SU-DHL-6 (cell line): ENCODE measurements at regions not wholly inside any gene's neighbourhood (a gene's known extent, or its start where the extent isn't known, plus 50 kb on each side); places are given as distances from the start of the nearest gene placed in this dataset.
"Not testable (repeated sequence)": the region's sequence is repeated elsewhere in the genome, so short reads cannot be mapped to it uniquely, and the experiment has no call there.

ENCODE experiments used
- H2AFZ ChIP-seq: fragments of 200-600 bp; sonication (generic); 2 replicates; pipeline ENCODE4 v1.6.1; 2014; ENCODE audit warnings: low read depth, mild to moderate bottlenecking, moderate library complexity, mixed read lengths, antibody characterized with exemption, low read length; ENCODE audit not compliant: severe bottlenecking
- H3F3A ChIP-seq: fragments of 200-600 bp; shearing (Covaris generic); 2 replicates; pipeline ENCODE4 v1.6.0; 2016; ENCODE audit warnings: antibody characterized with exemption, mild to moderate bottlenecking; ENCODE audit not compliant: insufficient read depth
- H3K27ac ChIP-seq: fragments of 200-600 bp; sonication (generic); 2 replicates; pipeline ENCODE4 v1.5.1; 2016; ENCODE audit warnings: low read depth, mild to moderate bottlenecking, low read length, moderate library complexity, mixed read lengths
- H3K27me3 ChIP-seq: fragments of 200-600 bp; sonication (generic), shearing (Covaris generic); 2 replicates; pipeline ENCODE4 v1.6.0; 2014; ENCODE audit warnings: mild to moderate bottlenecking, low read length
- H3K36me3 ChIP-seq: fragments of 200-600 bp; sonication (generic); 2 replicates; pipeline ENCODE4 v1.6.1; 2014; ENCODE audit warnings: mild to moderate bottlenecking, low read length, mixed read lengths
- H3K4me2 ChIP-seq: fragments of 300-600, 200-600 bp; shearing (Covaris generic), sonication (generic); 2 replicates; pipeline ENCODE4 v1.6.0; 2014; ENCODE audit warnings: low read length, low read depth, mild to moderate bottlenecking; ENCODE audit not compliant: poor library complexity, severe bottlenecking
- H3K4me3 ChIP-seq: fragments of 200-600 bp; sonication (generic); 2 replicates; pipeline ENCODE4 v1.5.1; 2014; ENCODE audit warnings: antibody characterized with exemption, low read length, mild to moderate bottlenecking, mixed read lengths; ENCODE audit not compliant: insufficient read depth, poor library complexity, severe bottlenecking
- H3K79me2 ChIP-seq: fragments of 200-600 bp; sonication (generic); 2 replicates; pipeline ENCODE4 v1.6.1; 2014; ENCODE audit warnings: mild to moderate bottlenecking, low read length, moderate library complexity; ENCODE audit not compliant: insufficient read depth
- H3K9ac ChIP-seq: fragments of 200-600 bp; sonication (generic); 2 replicates; pipeline ENCODE4 v1.7.0; 2014; ENCODE audit warnings: mild to moderate bottlenecking, low read length
- H3K9me2 ChIP-seq: fragments of 200-600 bp; sonication (generic); replicated peaks from 2 replicates; pipeline ENCODE4 v1.6.1; 2014; ENCODE audit warnings: low read length; ENCODE audit not compliant: insufficient read depth
- H3K9me3 ChIP-seq: fragments of 200-600 bp; sonication (generic); 2 replicates; pipeline ENCODE4 v1.6.1; 2014; ENCODE audit warnings: low read length, mixed read lengths; ENCODE audit not compliant: insufficient read depth
- H4K20me1 ChIP-seq: fragments of 200-600 bp; sonication (generic); 2 replicates; pipeline ENCODE4 v1.6.1; 2014; ENCODE audit warnings: low read depth, mild to moderate bottlenecking, antibody characterized with exemption, low read length, moderate library complexity, mixed read lengths

- not testable (repeated sequence) for H3K27ac ChIP-seq, H3K27me3 ChIP-seq, H4K20me1 ChIP-seq, H3K4me2 ChIP-seq, H3K9ac ChIP-seq, H2AFZ ChIP-seq, H3K9me3 ChIP-seq, H3K9me2 ChIP-seq, H3K36me3 ChIP-seq, H3K79me2 ChIP-seq, H3K4me3 ChIP-seq, H3F3A ChIP-seq
These were observed 145.8 kb downstream of the BCL2L11 start for GRCh38 chr2:111266556-111266955.

GRCh38 chr2:111267038-111267437 is 146.3 kb downstream of the BCL2L11 start:
- H3F3A ChIP-seq, H3K27me3 ChIP-seq, H2AFZ ChIP-seq, H3K9me3 ChIP-seq, H3K4me3 ChIP-seq, H3K9me2 ChIP-seq, H3K4me2 ChIP-seq, H3K27ac ChIP-seq, H3K79me2 ChIP-seq, H3K36me3 ChIP-seq, H3K9ac ChIP-seq, H4K20me1 ChIP-seq: not testable (repeated sequence)

GRCh38 chr2:111269761-111270323 is 149.1 kb downstream of the BCL2L11 start:
- not testable (repeated sequence) for H3K27ac ChIP-seq, H4K20me1 ChIP-seq, H3K4me2 ChIP-seq, H3K9me2 ChIP-seq, H3K9ac ChIP-seq, H3K79me2 ChIP-seq, H3F3A ChIP-seq, H3K9me3 ChIP-seq, H3K36me3 ChIP-seq, H3K27me3 ChIP-seq, H3K4me3 ChIP-seq, H2AFZ ChIP-seq

- not testable (repeated sequence) for H3K27me3 ChIP-seq, H3K9me2 ChIP-seq, H3K4me3 ChIP-seq, H3K4me2 ChIP-seq, H3K36me3 ChIP-seq, H3K9me3 ChIP-seq, H3K27ac ChIP-seq, H3K79me2 ChIP-seq, H4K20me1 ChIP-seq, H3F3A ChIP-seq, H2AFZ ChIP-seq, H3K9ac ChIP-seq
These were observed 149.9 kb downstream of the BCL2L11 start for GRCh38 chr2:111270569-111270968.

- not testable (repeated sequence) for H3K9ac ChIP-seq, H3K79me2 ChIP-seq, H2AFZ ChIP-seq, H3K27me3 ChIP-seq, H3K9me3 ChIP-seq, H3K4me3 ChIP-seq, H3K9me2 ChIP-seq, H4K20me1 ChIP-seq, H3F3A ChIP-seq, H3K4me2 ChIP-seq, H3K36me3 ChIP-seq, H3K27ac ChIP-seq
These were observed 151.1 kb downstream of the BCL2L11 start for GRCh38 chr2:111271647-111272304.

GRCh38 chr2:111273007-111273406 is 152.3 kb downstream of the BCL2L11 start:
- not testable (repeated sequence) for H2AFZ ChIP-seq, H3K9ac ChIP-seq, H3K79me2 ChIP-seq, H3K27ac ChIP-seq, H3K4me3 ChIP-seq, H3F3A ChIP-seq, H4K20me1 ChIP-seq, H3K9me3 ChIP-seq, H3K36me3 ChIP-seq, H3K27me3 ChIP-seq, H3K4me2 ChIP-seq, H3K9me2 ChIP-seq

GRCh38 chr2:111275047-111275853 is 154.5 kb downstream of the BCL2L11 start:
- H3K79me2 ChIP-seq, H4K20me1 ChIP-seq, H3K27ac ChIP-seq, H3K27me3 ChIP-seq, H3K9me2 ChIP-seq, H3F3A ChIP-seq, H3K4me2 ChIP-seq, H3K4me3 ChIP-seq, H3K9me3 ChIP-seq, H3K9ac ChIP-seq, H3K36me3 ChIP-seq, H2AFZ ChIP-seq: not testable (repeated sequence)

GRCh38 chr2:111275854-111276171 is 155.1 kb downstream of the BCL2L11 start:
- H3K9ac ChIP-seq, H4K20me1 ChIP-seq, H3K36me3 ChIP-seq, H3K27ac ChIP-seq, H3K27me3 ChIP-seq, H2AFZ ChIP-seq, H3F3A ChIP-seq, H3K79me2 ChIP-seq, H3K9me3 ChIP-seq, H3K4me2 ChIP-seq, H3K4me3 ChIP-seq, H3K9me2 ChIP-seq: not testable (repeated sequence)
